Sigmoid colon (tissue), 6 donors: ENCODE measurements at regions not wholly inside any gene's neighbourhood (a gene's known extent, or its start where the extent isn't known, plus 50 kb on each side); places are given as distances from the start of the nearest gene placed in this dataset.

Experiments used
- DNase-seq: peaks from one replicate; pipeline ENCODE4 v3.0.0-alpha.2; 2019
- H3K27ac ChIP-seq, 4 donors: fragments of 200-600 bp; sonication (generic); one replicate each; pipeline ENCODE4 v1.5.1; 2016 to 2019; ENCODE audit warnings: mild to moderate bottlenecking in 1 of 4
- H3K27me3 ChIP-seq, 3 donors: fragments of 200-600 bp; sonication (generic); one replicate each; pipeline ENCODE4 v1.5.1; 2019; ENCODE audit warnings: mild to moderate bottlenecking in 1 of 3
- H3K36me3 ChIP-seq, 4 donors: fragments of 200-600 bp; sonication (generic); one replicate each; pipeline ENCODE4 v1.5.1; 2016 to 2019
- H3K4me1 ChIP-seq, 4 donors: fragments of 200-600 bp; sonication (generic); one replicate each; pipeline ENCODE4 v1.5.1; 2017 to 2019
- H3K4me3 ChIP-seq, 4 donors: fragments of 200-600 bp; sonication (generic); one replicate each; pipeline ENCODE4 v1.5.1; 2017 to 2019; ENCODE audit warnings: mild to moderate bottlenecking in 2 of 4, moderate library complexity in 1 of 4
- H3K9me3 ChIP-seq, 4 donors: fragments of 200-600 bp in 3 of 4; sonication (generic) in 3 of 4; one replicate each; pipeline versions ENCODE4 v1.5.1 to v1.6.1; 2013 to 2019
- EP300 ChIP-seq, 4 donors: sonication (generic); formaldehyde crosslinking; IDR thresholded peaks; one replicate each; pipeline ENCODE4 v1.6.1; 2017; ENCODE audit warnings: antibody characterized with exemption in 4 of 4
- POLR2A ChIP-seq, 2 donors: fragments of 450-650 bp; IDR thresholded peaks; one replicate each; pipeline ENCODE4 v1.6.1; 2016; ENCODE audit warnings: antibody characterized with exemption in 2 of 2, mild to moderate bottlenecking in 2 of 2, moderate library complexity in 2 of 2
- POLR2AphosphoS5 ChIP-seq, 4 donors: sonication (generic); formaldehyde crosslinking; IDR thresholded peaks; one replicate each; pipeline ENCODE4 v1.6.1; 2017; ENCODE audit warnings: antibody characterized with exemption in 4 of 4
- WGBS, 2 donors: extraction: QIAGEN DNeasy Blood & Tissue Kit; methylation state at CpG; one replicate each; pipeline ENCODE4 v1.1.7; 2013; 5-methylcytosine and 5-hydroxymethylcytosine counted together
- intact Hi-C: fragments of 100-400 bp; cut with DNase I; formaldehyde crosslinking; loops from one replicate; pipeline ENCODE4 v1.15.1; 2023
- TF ChIP-seq, protein P1 (sequence below), 4 experiments: fragments of 450-650 bp in 3 of 4; fragments of 200-600 bp in 1 of 4; IDR thresholded peaks; one replicate each; pipeline ENCODE4 v1.5.1; 2016 to 2019; ENCODE audit warnings: antibody characterized with exemption in 4 of 4, mild to moderate bottlenecking in 3 of 4, moderate library complexity in 2 of 4
- donor health status: healthy with polysubstance abuse.
- donor health status: healthy.

DNA sequence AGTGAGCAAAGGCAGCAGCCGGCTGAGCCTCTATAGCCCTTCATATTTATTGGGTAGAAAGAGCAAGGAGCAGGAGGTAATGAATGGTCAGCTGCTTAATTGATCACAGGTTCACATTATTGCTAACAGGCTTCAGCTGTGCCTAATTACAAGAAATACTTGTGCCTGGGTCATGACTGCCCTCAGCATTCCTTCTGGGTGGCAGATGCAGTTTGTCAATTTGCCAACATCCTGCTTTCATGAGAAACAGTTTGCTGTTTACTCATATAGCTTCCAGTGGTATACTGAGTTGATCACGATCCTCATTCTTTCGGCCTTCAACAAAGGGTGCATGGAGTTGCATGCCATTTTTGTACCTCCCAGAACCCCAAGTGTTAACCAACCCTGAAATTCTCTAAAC is 81.0 kb upstream of the PLEKHG7 start:
- 94 to 95% methylated on average over 3 of the region's 3 CpGs for WGBS, 2 donors
- no peaks in the 10 kb centered on the region for H3K36me3 ChIP-seq
- H3K27ac ChIP-seq, result no peak overlapping the region
- H3K4me1 ChIP-seq, result no peaks in the 10 kb centered on the region
- no peak for DNase-seq
- H3K27me3 ChIP-seq, result no peaks in the 10 kb centered on the region
- TF ChIP-seq POLR2A (IDR thresholded peaks at IDR 0.05) (no peak), EP300 (IDR thresholded peaks at IDR 0.05) (no peak), POLR2AphosphoS5 (IDR thresholded peaks at IDR 0.05) (no peak)
- TF ChIP-seq, protein P1, sequence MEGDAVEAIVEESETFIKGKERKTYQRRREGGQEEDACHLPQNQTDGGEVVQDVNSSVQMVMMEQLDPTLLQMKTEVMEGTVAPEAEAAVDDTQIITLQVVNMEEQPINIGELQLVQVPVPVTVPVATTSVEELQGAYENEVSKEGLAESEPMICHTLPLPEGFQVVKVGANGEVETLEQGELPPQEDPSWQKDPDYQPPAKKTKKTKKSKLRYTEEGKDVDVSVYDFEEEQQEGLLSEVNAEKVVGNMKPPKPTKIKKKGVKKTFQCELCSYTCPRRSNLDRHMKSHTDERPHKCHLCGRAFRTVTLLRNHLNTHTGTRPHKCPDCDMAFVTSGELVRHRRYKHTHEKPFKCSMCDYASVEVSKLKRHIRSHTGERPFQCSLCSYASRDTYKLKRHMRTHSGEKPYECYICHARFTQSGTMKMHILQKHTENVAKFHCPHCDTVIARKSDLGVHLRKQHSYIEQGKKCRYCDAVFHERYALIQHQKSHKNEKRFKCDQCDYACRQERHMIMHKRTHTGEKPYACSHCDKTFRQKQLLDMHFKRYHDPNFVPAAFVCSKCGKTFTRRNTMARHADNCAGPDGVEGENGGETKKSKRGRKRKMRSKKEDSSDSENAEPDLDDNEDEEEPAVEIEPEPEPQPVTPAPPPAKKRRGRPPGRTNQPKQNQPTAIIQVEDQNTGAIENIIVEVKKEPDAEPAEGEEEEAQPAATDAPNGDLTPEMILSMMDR (IDR thresholded peaks at IDR 0.05), result no peak
- intact Hi-C loops, result no loop called here
- no peak overlapping the region for H3K4me3 ChIP-seq
- no peaks in the 10 kb centered on the region for H3K9me3 ChIP-seq

- intact Hi-C loops, result no loop called here
- 96 to 97% methylated on average over 4 of the region's 4 CpGs for WGBS, 2 donors
Measured at GRCh38 chr12:92621312-92621711, 81.5 kb upstream of the PLEKHG7 start.

DNA sequence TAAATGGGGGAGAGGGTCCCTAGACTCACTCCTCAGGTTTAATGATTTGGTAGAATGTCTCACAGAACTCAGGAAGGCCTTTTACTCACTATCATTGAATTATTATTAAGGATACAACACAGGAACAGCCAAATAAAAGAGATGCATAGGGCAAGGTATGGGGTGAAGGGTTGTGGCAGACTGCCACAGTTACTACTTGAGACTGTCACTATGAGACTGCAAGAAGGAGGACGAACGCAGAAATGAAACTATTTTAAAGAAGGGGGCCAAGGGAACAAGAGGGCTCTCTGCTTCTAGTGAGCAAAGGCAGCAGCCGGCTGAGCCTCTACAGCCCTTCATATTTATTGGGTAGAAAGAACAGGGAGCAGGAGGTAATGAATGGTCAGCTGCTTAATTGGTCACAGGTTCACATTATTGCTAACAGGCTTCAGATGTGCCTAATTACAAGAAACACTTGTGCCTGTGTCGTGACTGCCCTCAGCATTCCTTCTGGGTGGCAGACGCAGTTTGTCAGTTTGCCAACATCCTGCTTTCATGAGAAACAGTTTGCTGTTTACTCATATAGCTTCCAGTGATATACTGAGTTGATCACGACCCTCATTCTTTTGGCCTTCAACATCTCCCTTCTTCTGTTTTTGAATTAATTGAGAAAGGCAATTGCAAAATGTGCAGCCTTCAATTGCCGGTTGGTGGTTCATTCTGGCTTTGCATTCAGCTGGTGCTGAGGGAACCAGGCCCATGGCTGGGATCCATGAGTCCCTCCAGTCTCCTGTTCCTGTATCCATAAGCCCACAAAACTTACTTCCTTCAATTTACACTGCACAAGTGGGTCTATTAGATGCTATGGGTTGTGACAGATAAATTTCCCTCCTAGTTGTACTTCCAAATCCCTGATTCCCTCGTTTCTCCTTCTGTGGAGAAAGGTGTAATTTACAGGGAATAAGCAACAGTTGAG is 82.8 kb upstream of the PLEKHG7 start:
- H3K4me3 ChIP-seq, result no peak overlapping the region
- intact Hi-C loops, result no loop called here
- no peak for TF ChIP-seq EP300 (IDR thresholded peaks at IDR 0.05)
- TF ChIP-seq, protein P1 (IDR thresholded peaks at IDR 0.05), result no peak
- no peak for TF ChIP-seq POLR2A (IDR thresholded peaks at IDR 0.05)
- TF ChIP-seq POLR2AphosphoS5 (IDR thresholded peaks at IDR 0.05), result no peak
- no peaks in the 10 kb centered on the region for H3K36me3 ChIP-seq
- no peak for DNase-seq
- H3K27ac ChIP-seq, result no peak overlapping the region
- H3K9me3 ChIP-seq, result no peaks in the 10 kb centered on the region
- no peaks in the 10 kb centered on the region for H3K27me3 ChIP-seq
- H3K4me1 ChIP-seq, result no peaks in the 10 kb centered on the region
- WGBS, 2 donors, result 70 to 78% methylated on average over 8 of the region's 8 CpGs

More at GRCh38 chr12:92621312-92621711, 81.5 kb upstream of the PLEKHG7 start:
- Histone ChIP-seq H3K36me3 (no peaks in the 10 kb centered on the region), H3K27ac (no peak overlapping the region), H3K9me3 (no peaks in the 10 kb centered on the region), H3K4me3 (no peak overlapping the region), H3K4me1 (no peaks in the 10 kb centered on the region), H3K27me3 (no peaks in the 10 kb centered on the region)
- no peak for DNase-seq
- no peak for TF ChIP-seq EP300 (IDR thresholded peaks at IDR 0.05)
- no peak for TF ChIP-seq POLR2AphosphoS5 (IDR thresholded peaks at IDR 0.05)
- no peak for TF ChIP-seq POLR2A (IDR thresholded peaks at IDR 0.05)
- TF ChIP-seq, protein P1 (IDR thresholded peaks at IDR 0.05), result no peak

- 91 to 94% methylated on average over 2 of the region's 2 CpGs for WGBS, 2 donors
- no peaks in the 10 kb centered on the region for H3K9me3 ChIP-seq
- H3K36me3 ChIP-seq, result no peaks in the 10 kb centered on the region
- no peak for TF ChIP-seq EP300 (IDR thresholded peaks at IDR 0.05)
- TF ChIP-seq POLR2AphosphoS5 (IDR thresholded peaks at IDR 0.05), result no peak
- no peak for TF ChIP-seq POLR2A (IDR thresholded peaks at IDR 0.05)
- TF ChIP-seq, protein P1 (IDR thresholded peaks at IDR 0.05), result no peak
- no peak overlapping the region for H3K27ac ChIP-seq
- intact Hi-C loops, result no loop called here
- no peak overlapping the region for H3K4me3 ChIP-seq
- H3K27me3 ChIP-seq, result no peaks in the 10 kb centered on the region
- no peaks in the 10 kb centered on the region for H3K4me1 ChIP-seq
- DNase-seq, result no peak
Measured at GRCh38 chr12:92619026-92619425, 83.8 kb upstream of the PLEKHG7 start.
